Stimulated activated CD4-positive, alpha-beta T cell treated with anti-CD3 and anti-CD28 coated beads, TNF-alpha, amount 100 ng/mL, for 4 hours (primary cell): ENCODE measurements at regions not wholly inside any gene's neighbourhood (a gene's known extent, or its start where the extent isn't known, plus 50 kb on each side); places are given as distances from the start of the nearest gene placed in this dataset.
"Not testable (repeated sequence)": the region's sequence is repeated elsewhere in the genome, so short reads cannot be mapped to it uniquely, and the experiment has no call there.

Experiments used
- DNase-seq, 3 experiments: peaks; one replicate each; pipeline ENCODE4 v3.0.0-alpha.2; 2020; ENCODE audit warnings: low read depth in 3 of 3

- DNase-seq = no peak
Observed at GRCh38 chr17:68780596-68780995, 174.6 kb downstream of the ABCA8 start.

GRCh38 chr17:68778726-68779125 lies 176.5 kb downstream of the ABCA8 start:
- DNase-seq = no peak

GRCh38 chr17:68777856-68778694 lies 176.9 kb upstream of the FAM20A start:
- no peak for DNase-seq

- no peak for DNase-seq
Observed at GRCh38 chr17:68777243-68777855, 176.2 kb upstream of the FAM20A start.

- no peak for DNase-seq
Observed at GRCh38 chr17:68776451-68776850, 175.3 kb upstream of the FAM20A start.

- DNase-seq = no peak
Observed at GRCh38 chr17:68775969-68776368, 174.8 kb upstream of the FAM20A start.

GRCh38 chr17:68775318-68775717 lies 174.2 kb upstream of the FAM20A start:
- no peak for DNase-seq

GRCh38 chr17:68771867-68772515 lies 170.8 kb upstream of the FAM20A start:
- DNase-seq = no peak

- no peak for DNase-seq
Observed at GRCh38 chr17:68768804-68769203, 167.6 kb upstream of the FAM20A start.

- DNase-seq = no peak
Observed at GRCh38 chr17:68766640-68767039, 165.5 kb upstream of the FAM20A start.

- DNase-seq = no peak
Observed at GRCh38 chr17:68763562-68763961, 162.4 kb upstream of the FAM20A start.

GRCh38 chr17:68762911-68763310 lies 161.7 kb upstream of the FAM20A start:
- no peak for DNase-seq

- no peak for DNase-seq
Observed at GRCh38 chr17:68760141-68760475, 158.9 kb upstream of the FAM20A start.

GRCh38 chr17:68759343-68760140 lies 158.4 kb upstream of the FAM20A start:
- DNase-seq = peak in 1 of 3 experiments; percentile 6

GRCh38 chr17:68759002-68759342 lies 157.8 kb upstream of the FAM20A start:
- DNase-seq = no peak

GRCh38 chr17:68757866-68758757 lies 156.9 kb upstream of the FAM20A start:
- DNase-seq = not testable (repeated sequence)

- DNase-seq = no peak
Observed at GRCh38 chr17:68753985-68754769, 153.0 kb upstream of the FAM20A start.

GRCh38 chr17:68750208-68750562 lies 149.0 kb upstream of the FAM20A start:
- no peak for DNase-seq

- DNase-seq = no peak
Observed at GRCh38 chr17:68749349-68750207, 148.4 kb upstream of the FAM20A start.

- DNase-seq = no peak
Observed at GRCh38 chr17:68748381-68748780, 147.2 kb upstream of the FAM20A start.
